ENCODE measurements at regions not wholly inside any gene's neighbourhood (a gene's known extent, or its start where the extent isn't known, plus 50 kb on each side); places are given as distances from the start of the nearest gene placed in this dataset.
A peak's percentile ranks its signal among the peaks of the same experiment; 100 is the strongest.

- H3K27ac ChIP-seq, result no peak overlapping the region
- TF ChIP-seq CTCF (IDR thresholded peaks at IDR 0.05), result no peak
- intact Hi-C loops (cut with DNase I), result no loop called here
- no peak for ATAC-seq
- no peak for DNase-seq
- no peak overlapping the region for H3K4me3 ChIP-seq
- no peaks in the 10 kb centered on the region for H3K36me3 ChIP-seq
- H3K4me1 ChIP-seq, result no peaks in the 10 kb centered on the region
- no peaks in the 10 kb centered on the region for H3K27me3 ChIP-seq
- FAIRE-seq, result no peak
- H3K9me3 ChIP-seq, result no peaks in the 10 kb centered on the region
- WGBS, 2 donors, result 65 to 80% methylated on average over 8 of the region's 8 CpGs
Observed at GRCh38 chr6:145360865-145361264, 374.5 kb downstream of the EPM2A start.

- no peaks in the 10 kb centered on the region for H3K4me1 ChIP-seq
- no peak for DNase-seq
- no peak for ATAC-seq
- H3K9me3 ChIP-seq, result no peaks in the 10 kb centered on the region
- H3K27me3 ChIP-seq, result no peaks in the 10 kb centered on the region
- H3K36me3 ChIP-seq, result no peaks in the 10 kb centered on the region
- TF ChIP-seq CTCF (IDR thresholded peaks at IDR 0.05), result no peak
- no peak overlapping the region for H3K27ac ChIP-seq
- H3K4me3 ChIP-seq, result no peak overlapping the region
- intact Hi-C loops (cut with DNase I), result no loop called here
- FAIRE-seq, result no peak
- WGBS, 2 donors, result 81 to 89% methylated on average over 5 of the region's 5 CpGs
Observed at GRCh38 chr6:145367149-145367548, 368.2 kb downstream of the EPM2A start.

- no peak for TF ChIP-seq CTCF (IDR thresholded peaks at IDR 0.05)
- FAIRE-seq, result no peak
- H3K9me3 ChIP-seq, result no peaks in the 10 kb centered on the region
- ATAC-seq, result peak in 1 of 4 donors; percentile 73
- WGBS, 2 donors, result 42 to 44% methylated on average over 5 of the region's 5 CpGs
- no peaks in the 10 kb centered on the region for H3K4me1 ChIP-seq
- intact Hi-C loops (cut with DNase I), result no loop called here
- no peak overlapping the region for H3K4me3 ChIP-seq
- H3K27ac ChIP-seq, result no peak overlapping the region
- DNase-seq, result no peak
- no peaks in the 10 kb centered on the region for H3K27me3 ChIP-seq
- H3K36me3 ChIP-seq, result no peaks in the 10 kb centered on the region
Observed at GRCh38 chr6:145368075-145368474, 367.2 kb downstream of the EPM2A start.

- no peaks in the 10 kb centered on the region for H3K36me3 ChIP-seq
- H3K9me3 ChIP-seq, result no peaks in the 10 kb centered on the region
- no peak overlapping the region for H3K27ac ChIP-seq
- H3K27me3 ChIP-seq, result no peaks in the 10 kb centered on the region
- no peak for TF ChIP-seq CTCF (IDR thresholded peaks at IDR 0.05)
- FAIRE-seq, result no peak
- no peak overlapping the region for H3K4me3 ChIP-seq
- ATAC-seq, result no peak
- intact Hi-C loops (cut with DNase I), result no loop called here
- no peaks in the 10 kb centered on the region for H3K4me1 ChIP-seq
- DNase-seq, result no peak
Observed at GRCh38 chr6:145370559-145370958, 364.8 kb downstream of the EPM2A start.

GRCh38 chr6:145372671-145373151 is 362.6 kb downstream of the EPM2A start:
- DNase-seq (no peak), FAIRE-seq (no peak), ATAC-seq (peak in 3 of 4 donors; percentile 39 to 56 (median 48))
- no peaks in the 10 kb centered on the region for H3K9me3 ChIP-seq
- 49 to 62% methylated on average over 4 of the region's 4 CpGs for WGBS, 2 donors
- H3K36me3 ChIP-seq, result no peaks in the 10 kb centered on the region
- intact Hi-C loops (cut with DNase I), result no loop called here
- no peak overlapping the region for H3K27ac ChIP-seq
- H3K27me3 ChIP-seq, result no peaks in the 10 kb centered on the region
- no peaks in the 10 kb centered on the region for H3K4me1 ChIP-seq
- TF ChIP-seq CTCF (IDR thresholded peaks at IDR 0.05), result no peak
- H3K4me3 ChIP-seq, result no peak overlapping the region
